ENCODE measurements at regions not wholly inside any gene's neighbourhood (a gene's known extent, or its start where the extent isn't known, plus 50 kb on each side); places are given as distances from the start of the nearest gene placed in this dataset.
"Not testable (repeated sequence)": the region's sequence is repeated elsewhere in the genome, so short reads cannot be mapped to it uniquely, and the experiment has no call there.

GRCh38 chr18:52254367-52254766, 85.6 kb upstream of the DCC start:
- no peaks in the 10 kb centered on the region for H3K79me1 ChIP-seq (ENCODE audit: low read depth, low read length)
- no peaks in the 10 kb centered on the region for H4K20me1 ChIP-seq (replicated peaks in 1 of 2; ENCODE audit: control insufficient read depth in 1 of 2, insufficient read depth in 2 of 2, low read length in 2 of 2)
- no peak for FAIRE-seq
- no peak overlapping the region for H3K18ac ChIP-seq (ENCODE audit: extremely low read depth, low read length)
- no peak overlapping the region for H4K91ac ChIP-seq (replicated peaks; ENCODE audit: insufficient read length, low read length)
- no peak overlapping the region for H4K5ac ChIP-seq (ENCODE audit: insufficient read length, low read depth, low read length)
- DNase-seq (ENCODE audit: low read depth in 1 of 2, low spot score in 2 of 2): no peak
- no peak overlapping the region for H3K23ac ChIP-seq (ENCODE audit: insufficient read length)
- no peak overlapping the region for H3K4me2 ChIP-seq (ENCODE audit: insufficient read depth in 1 of 2, low read depth in 2 of 2, low read length in 2 of 2)
- no peak overlapping the region for H3K4ac ChIP-seq (replicated peaks; ENCODE audit: insufficient read length, low read depth, low read length)
- H3K56ac ChIP-seq (replicated peaks; ENCODE audit: insufficient read length, low read depth, low read length): no peak overlapping the region
- no peaks in the 10 kb centered on the region for H3K9me3 ChIP-seq (ENCODE audit: insufficient read depth in 2 of 2, low read depth in 1 of 2, low read length in 1 of 2)
- H2BK12ac ChIP-seq (ENCODE audit: low read depth, low read length): no peak overlapping the region
- no peak overlapping the region for H3K14ac ChIP-seq (ENCODE audit: insufficient read length)
- no peak overlapping the region for H2AK5ac ChIP-seq (ENCODE audit: low read depth, low read length)
- H2BK5ac ChIP-seq (ENCODE audit: low read depth, low read length): no peak overlapping the region
- H3K27me3 ChIP-seq (replicated peaks in 1 of 4; ENCODE audit: control insufficient read depth in 3 of 4, extremely low read depth in 1 of 4, insufficient read depth in 3 of 4, low read length in 3 of 4): no peaks in the 10 kb centered on the region
- no peak overlapping the region for H3K9ac ChIP-seq (replicated peaks in 1 of 4; ENCODE audit: extremely low read depth in 1 of 4, low read depth in 3 of 4, low read length in 3 of 4)
- no peak overlapping the region for H2BK20ac ChIP-seq (ENCODE audit: low read length)
- no peaks in the 10 kb centered on the region; a peak in 1 of 7 replicates for H3K4me1 ChIP-seq (replicated peaks in 1 of 4; ENCODE audit: control insufficient read depth in 3 of 4, insufficient read depth in 4 of 4, low read length in 3 of 4)
- no peak overlapping the region for H2BK120ac ChIP-seq (replicated peaks; ENCODE audit: low read depth, low read length)
- no peak overlapping the region for H2AFZ ChIP-seq (ENCODE audit: low read length)
- no peak for TF ChIP-seq EGR1 (IDR thresholded peaks at IDR 0.05; ENCODE audit: borderline replicate concordance, low read depth, low read length)
- no peak overlapping the region for H3K27ac ChIP-seq (ENCODE audit: low read depth, low read length)
- POLR2A ChIA-PET (ENCODE audit: partially characterized antibody): no interaction called here
- CTCF ChIA-PET (ENCODE audit: partially characterized antibody): no interaction called here
- H3K36me3 ChIP-seq (ENCODE audit: control insufficient read depth in 2 of 4, insufficient read depth in 4 of 4, low read length in 3 of 4): no peaks in the 10 kb centered on the region
- H3K23me2 ChIP-seq (ENCODE audit: low read depth, low read length): no peaks in the 10 kb centered on the region
- WGBS, 2 experiments (ENCODE audit: extremely low coverage in 1 of 2, insufficient coverage in 1 of 2, insufficient read length in 1 of 2, insufficient replicate concordance in 2 of 2, low coverage in 1 of 2, low lambda C conversion rate in 2 of 2, missing lambda C conversion rate in 1 of 2): 89% methylated on average over 3 of the region's 3 CpGs; no CpG with 5 or more reads in 1 of the 2 experiments
- H2BK15ac ChIP-seq (ENCODE audit: low read length): no peak overlapping the region
- H3K79me2 ChIP-seq (ENCODE audit: control insufficient read depth in 1 of 2, insufficient read depth in 2 of 2, low read length in 2 of 2): no peaks in the 10 kb centered on the region
- no peak overlapping the region for H3K4me3 ChIP-seq (ENCODE audit: extremely low read depth in 1 of 4, insufficient read depth in 2 of 4, low read depth in 3 of 4, low read length in 4 of 4)
- H4K8ac ChIP-seq (ENCODE audit: extremely low read depth, insufficient read depth, low read length): no peak overlapping the region

GRCh38 chr18:52257417-52257816, 82.6 kb upstream of the DCC start:
- H3K4me3 ChIP-seq (ENCODE audit: extremely low read depth in 1 of 4, insufficient read depth in 2 of 4, low read depth in 3 of 4, low read length in 4 of 4); H2BK20ac ChIP-seq (ENCODE audit: low read length); H2BK120ac ChIP-seq (replicated peaks; ENCODE audit: low read depth, low read length); H3K14ac ChIP-seq (ENCODE audit: insufficient read length); H3K4me2 ChIP-seq (ENCODE audit: insufficient read depth in 1 of 2, low read depth in 2 of 2, low read length in 2 of 2); H3K9ac ChIP-seq (replicated peaks in 1 of 4; ENCODE audit: extremely low read depth in 1 of 4, low read depth in 3 of 4, low read length in 3 of 4); FAIRE-seq; POLR2A ChIA-PET (ENCODE audit: partially characterized antibody); H3K23ac ChIP-seq (ENCODE audit: insufficient read length); DNase-seq (ENCODE audit: low read depth in 1 of 2, low spot score in 2 of 2); H2BK5ac ChIP-seq (ENCODE audit: low read depth, low read length); H3K56ac ChIP-seq (replicated peaks; ENCODE audit: insufficient read length, low read depth, low read length); H2BK15ac ChIP-seq (ENCODE audit: low read length); H2AK5ac ChIP-seq (ENCODE audit: low read depth, low read length); H3K23me2 ChIP-seq (ENCODE audit: low read depth, low read length); H3K79me1 ChIP-seq (ENCODE audit: low read depth, low read length); H2BK12ac ChIP-seq (ENCODE audit: low read depth, low read length); H4K8ac ChIP-seq (ENCODE audit: extremely low read depth, insufficient read depth, low read length); H3K27me3 ChIP-seq (replicated peaks in 1 of 4; ENCODE audit: control insufficient read depth in 3 of 4, extremely low read depth in 1 of 4, insufficient read depth in 3 of 4, low read length in 3 of 4); H2AFZ ChIP-seq (ENCODE audit: low read length); H3K4me1 ChIP-seq (replicated peaks in 1 of 4; ENCODE audit: control insufficient read depth in 3 of 4, insufficient read depth in 4 of 4, low read length in 3 of 4); H3K9me3 ChIP-seq (ENCODE audit: insufficient read depth in 2 of 2, low read depth in 1 of 2, low read length in 1 of 2); H3K27ac ChIP-seq (ENCODE audit: low read depth, low read length); H3K79me2 ChIP-seq (ENCODE audit: control insufficient read depth in 1 of 2, insufficient read depth in 2 of 2, low read length in 2 of 2); H3K4ac ChIP-seq (replicated peaks; ENCODE audit: insufficient read length, low read depth, low read length); H3K36me3 ChIP-seq (ENCODE audit: control insufficient read depth in 2 of 4, insufficient read depth in 4 of 4, low read length in 3 of 4); H3K18ac ChIP-seq (ENCODE audit: extremely low read depth, low read length); H4K5ac ChIP-seq (ENCODE audit: insufficient read length, low read depth, low read length); H4K20me1 ChIP-seq (replicated peaks in 1 of 2; ENCODE audit: control insufficient read depth in 1 of 2, insufficient read depth in 2 of 2, low read length in 2 of 2); H4K91ac ChIP-seq (replicated peaks; ENCODE audit: insufficient read length, low read length): not testable (repeated sequence)
- CTCF ChIA-PET (ENCODE audit: partially characterized antibody): interaction anchor here (0.7 kb wide), 1 partner anchor 79 kb away, joined by 3 read pairs; no protein-coding TSS in a partner anchor
- 81% methylated on average over 3 of the region's 3 CpGs; no CpG with 5 or more reads in 1 of the 2 experiments for WGBS, 2 experiments (ENCODE audit: extremely low coverage in 1 of 2, insufficient coverage in 1 of 2, insufficient read length in 1 of 2, insufficient replicate concordance in 2 of 2, low coverage in 1 of 2, low lambda C conversion rate in 2 of 2, missing lambda C conversion rate in 1 of 2)
